Calu3 (cell line): ENCODE measurements at regions not wholly inside any gene's neighbourhood (a gene's known extent, or its start where the extent isn't known, plus 50 kb on each side); places are given as distances from the start of the nearest gene placed in this dataset.

Experiments used
- BruUV-seq: library from RNA; stranded (reverse); fragments of 400-500 nt; replicated peaks from 2 replicates; lab custom pipeline; 2021; lab: Mats Ljungman, UMichigan
- CTCF ChIA-PET: fragments of 300-600 bp; sonication (Branson Sonifier 250); formaldehyde crosslinking; loops from one replicate; lab custom pipeline; 2022; ENCODE audit warnings: antibody characterized with exemption; lab: Charles Lee
- DNase-seq: peaks from one replicate; pipeline ENCODE4 v3.0.0; 2022
- H3K27ac Mint-ChIP-seq: one replicate; pipeline ENCODE4 v1.8.0; 2022; ENCODE audit warnings: mixed read lengths; ENCODE audit not compliant: unreplicated experiment
- H3K27me3 Mint-ChIP-seq: one replicate; pipeline ENCODE4 v1.8.0; 2022; ENCODE audit warnings: mixed read lengths; ENCODE audit not compliant: unreplicated experiment
- H3K36me3 Mint-ChIP-seq: one replicate; pipeline ENCODE4 v1.8.0; 2022; ENCODE audit warnings: mild to moderate bottlenecking, moderate library complexity, mixed read lengths; ENCODE audit not compliant: insufficient read depth, unreplicated experiment
- H3K4me1 Mint-ChIP-seq: one replicate; pipeline ENCODE4 v1.8.0; 2022; ENCODE audit warnings: mild to moderate bottlenecking, low read depth, mixed read lengths; ENCODE audit not compliant: unreplicated experiment
- H3K4me3 Mint-ChIP-seq: one replicate; pipeline ENCODE4 v1.8.0; 2022; ENCODE audit warnings: mild to moderate bottlenecking, low read depth, moderate library complexity, mixed read lengths; ENCODE audit not compliant: unreplicated experiment
- H3K9me3 Mint-ChIP-seq: one replicate; pipeline ENCODE4 v1.8.0; 2022; ENCODE audit warnings: low read depth, mixed read lengths; ENCODE audit not compliant: unreplicated experiment
- CTCF ChIP-seq: fragments of 200-600 bp; IDR thresholded peaks from one replicate; pipeline ENCODE4 v1.8.0; 2022; ENCODE audit warnings: antibody characterized with exemption; ENCODE audit not compliant: unreplicated experiment
- intact Hi-C: fragments of 100-400 bp; cut with micrococcal nuclease; formaldehyde crosslinking; loops from one replicate; pipeline ENCODE4 v1.10.0; 2022; ENCODE audit not compliant: unreplicated experiment

- H3K4me3 Mint-ChIP-seq = no peak overlapping the region
Observed at GRCh38 chr1:198893763-198894444, 255.1 kb downstream of the PTPRC start.

GRCh38 chr1:198901266-198901665 lies 262.4 kb downstream of the PTPRC start:
- no TSS peak for BruUV-seq
- intact Hi-C loops = no loop called here
- no peak overlapping the region for H3K4me3 Mint-ChIP-seq
- peaks cover 37% of the 10 kb centered on the region for H3K36me3 Mint-ChIP-seq
- no peaks in the 10 kb centered on the region for H3K9me3 Mint-ChIP-seq
- no peak for DNase-seq
- CTCF ChIA-PET = interaction anchor here (0.9 kb wide), 1 partner anchor 10 kb away, joined by 3 read pairs; no protein-coding TSS in a partner anchor
- no peak for TF ChIP-seq CTCF
- no peak overlapping the region for H3K27ac Mint-ChIP-seq
- H3K27me3 Mint-ChIP-seq = no peaks in the 10 kb centered on the region
- H3K4me1 Mint-ChIP-seq = peaks cover 38% of the 10 kb centered on the region

More at GRCh38 chr1:198893763-198894444, 255.1 kb downstream of the PTPRC start:
- CTCF ChIA-PET = interaction anchor here (0.6 to 1.1 kb wide), 2 partner anchors 220 to 463 kb away, joined by 3 to 5 read pairs; no protein-coding TSS in a partner anchor
- Mint-ChIP-seq H3K9me3 (no peaks in the 10 kb centered on the region), H3K27me3 (no peaks in the 10 kb centered on the region), H3K36me3 (peaks cover 48% of the 10 kb centered on the region), H3K27ac (no peak overlapping the region), H3K4me1 (peaks cover 51% of the 10 kb centered on the region)
- intact Hi-C loops = no loop called here
- BruUV-seq = no TSS peak
- no peak for DNase-seq
- no peak for TF ChIP-seq CTCF

GRCh38 chr1:198902655-198903054 lies 263.8 kb downstream of the PTPRC start:
- intact Hi-C loops = no loop called here
- CTCF ChIA-PET = interaction anchor here (0.7 to 1.9 kb wide), 2 partner anchors 22 to 211 kb away, joined by 3 to 5 read pairs; no protein-coding TSS in a partner anchor
- Mint-ChIP-seq H3K36me3 (peaks cover 39% of the 10 kb centered on the region), H3K4me3 (no peak overlapping the region), H3K9me3 (no peaks in the 10 kb centered on the region), H3K4me1 (peaks cover 51% of the 10 kb centered on the region), H3K27me3 (no peaks in the 10 kb centered on the region), H3K27ac (no peak overlapping the region)
- no peak for DNase-seq
- TF ChIP-seq CTCF = no peak
- no TSS peak for BruUV-seq

- BruUV-seq = no TSS peak
- intact Hi-C loops = no loop called here
- CTCF ChIA-PET = interaction anchor here (0.7 to 1.9 kb wide), 3 partner anchors 22 to 210 kb away, joined by 3 to 5 read pairs (median 4); no protein-coding TSS in a partner anchor
- Mint-ChIP-seq H3K4me1 (peaks cover 51% of the 10 kb centered on the region), H3K4me3 (no peak overlapping the region), H3K27me3 (no peaks in the 10 kb centered on the region), H3K36me3 (peaks cover 36% of the 10 kb centered on the region), H3K27ac (no peak overlapping the region), H3K9me3 (no peaks in the 10 kb centered on the region)
- no peak for TF ChIP-seq CTCF
- DNase-seq = no peak
Observed at GRCh38 chr1:198903203-198903602, 264.4 kb downstream of the PTPRC start.
